Adipocyte (in vitro differentiated cells): ENCODE measurements at regions not wholly inside any gene's neighbourhood (a gene's known extent, or its start where the extent isn't known, plus 50 kb on each side); places are given as distances from the start of the nearest gene placed in this dataset.

Experiments
- DNase-seq: peaks from one replicate; pipeline ENCODE4 v3.0.0-alpha.2; 2015; ENCODE audit warnings: low read depth
- H3K27me3 ChIP-seq: replicated peaks from 2 replicates; pipeline ENCODE4 v1.7.0; 2013; ENCODE audit warnings: mild to moderate bottlenecking, low read length, moderate library complexity; ENCODE audit not compliant: control insufficient read depth, insufficient read depth
- H3K36me3 ChIP-seq: 2 replicates; pipeline ENCODE4 v1.7.0; 2013; ENCODE audit warnings: low read length, mild to moderate bottlenecking, moderate library complexity; ENCODE audit not compliant: control insufficient read depth, insufficient read depth, severe bottlenecking
- H3K4me1 ChIP-seq: 2 replicates; pipeline ENCODE4 v1.7.0; 2013; ENCODE audit warnings: mild to moderate bottlenecking, low read length, moderate library complexity; ENCODE audit not compliant: control insufficient read depth, insufficient read depth
- H3K4me3 ChIP-seq: 2 replicates; pipeline ENCODE4 v1.7.0; 2013; ENCODE audit warnings: mild to moderate bottlenecking, low read length, moderate library complexity
- H3K9ac ChIP-seq: 2 replicates; pipeline ENCODE4 v1.7.0; 2013; ENCODE audit warnings: mild to moderate bottlenecking, low read length, moderate library complexity
- H3K9me3 ChIP-seq: 2 replicates; pipeline ENCODE4 v1.7.0; 2013; ENCODE audit warnings: mild to moderate bottlenecking, low read length, moderate library complexity; ENCODE audit not compliant: control insufficient read depth

- no peaks in the 10 kb centered on the region for H3K36me3 ChIP-seq
- H3K4me3 ChIP-seq: no peak overlapping the region
- peaks cover 10% of the 10 kb centered on the region for H3K9me3 ChIP-seq
- no peaks in the 10 kb centered on the region for H3K4me1 ChIP-seq
- no peak overlapping the region for H3K9ac ChIP-seq
- no peak for DNase-seq
- H3K27me3 ChIP-seq: no peaks in the 10 kb centered on the region
These were observed 66.7 kb upstream of the PDK4 start for GRCh38 chr7:95662987-95663386.

GRCh38 chr7:95660023-95660434, 63.7 kb upstream of the PDK4 start:
- no peaks in the 10 kb centered on the region for H3K27me3 ChIP-seq
- no peak for DNase-seq
- H3K4me3 ChIP-seq: no peak overlapping the region
- H3K36me3 ChIP-seq: no peaks in the 10 kb centered on the region
- H3K4me1 ChIP-seq: no peaks in the 10 kb centered on the region
- H3K9ac ChIP-seq: no peak overlapping the region
- peaks cover 10% of the 10 kb centered on the region for H3K9me3 ChIP-seq

- Histone ChIP-seq H3K9me3 (peaks cover 10% of the 10 kb centered on the region), H3K27me3 (no peaks in the 10 kb centered on the region), H3K9ac (no peak overlapping the region), H3K4me3 (no peak overlapping the region), H3K36me3 (no peaks in the 10 kb centered on the region), H3K4me1 (no peaks in the 10 kb centered on the region)
- DNase-seq: no peak
These were observed 62.4 kb upstream of the PDK4 start for GRCh38 chr7:95658676-95659075.

- H3K36me3 ChIP-seq: no peaks in the 10 kb centered on the region
These were observed 53.2 kb upstream of the PDK4 start for GRCh38 chr7:95649546-95649945.

GRCh38 chr7:95646350-95646749, 50.0 kb upstream of the PDK4 start:
- DNase-seq: no peak
- H3K9me3 ChIP-seq: no peaks in the 10 kb centered on the region
- H3K4me3 ChIP-seq: no peak overlapping the region
- no peaks in the 10 kb centered on the region for H3K36me3 ChIP-seq
- no peaks in the 10 kb centered on the region for H3K4me1 ChIP-seq
- no peak overlapping the region for H3K9ac ChIP-seq
- H3K27me3 ChIP-seq: no peaks in the 10 kb centered on the region

More at GRCh38 chr7:95649546-95649945, 53.2 kb upstream of the PDK4 start:
- H3K9ac ChIP-seq: no peak overlapping the region
- no peaks in the 10 kb centered on the region for H3K9me3 ChIP-seq
- H3K27me3 ChIP-seq: no peaks in the 10 kb centered on the region
- H3K4me3 ChIP-seq: no peak overlapping the region
- no peak for DNase-seq
- no peaks in the 10 kb centered on the region for H3K4me1 ChIP-seq
